CD4-positive, alpha-beta T cell treated with Interferon alpha-2 for 1 hour (primary cell): ENCODE measurements at regions not wholly inside any gene's neighbourhood (a gene's known extent, or its start where the extent isn't known, plus 50 kb on each side); places are given as distances from the start of the nearest gene placed in this dataset.

Experiments
- DNase-seq, 2 donors: peaks; one replicate each; pipeline ENCODE4 v3.0.0-alpha.2; 2020 to 2022

DNA sequence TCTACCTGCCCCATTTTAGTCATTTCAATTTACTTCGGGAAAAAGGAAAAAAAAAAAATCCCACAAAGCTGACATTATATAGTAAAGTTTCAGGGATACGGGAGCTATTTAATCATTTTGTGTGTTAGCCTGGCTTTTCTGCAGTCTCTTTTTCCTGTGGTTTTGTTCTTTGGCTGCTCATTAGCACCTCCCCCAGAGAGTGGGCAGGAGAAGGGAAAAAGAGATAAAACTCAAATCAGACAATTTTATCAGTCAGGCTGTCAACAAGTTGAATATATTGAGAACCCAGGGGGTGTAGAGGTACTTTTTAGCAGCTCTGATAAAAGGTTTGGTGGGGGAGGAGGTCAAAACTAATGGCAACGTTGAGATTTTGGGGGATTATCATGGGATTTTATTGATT is 559.0 kb upstream of the PSMD7 start:
- DNase-seq: no peak

DNA sequence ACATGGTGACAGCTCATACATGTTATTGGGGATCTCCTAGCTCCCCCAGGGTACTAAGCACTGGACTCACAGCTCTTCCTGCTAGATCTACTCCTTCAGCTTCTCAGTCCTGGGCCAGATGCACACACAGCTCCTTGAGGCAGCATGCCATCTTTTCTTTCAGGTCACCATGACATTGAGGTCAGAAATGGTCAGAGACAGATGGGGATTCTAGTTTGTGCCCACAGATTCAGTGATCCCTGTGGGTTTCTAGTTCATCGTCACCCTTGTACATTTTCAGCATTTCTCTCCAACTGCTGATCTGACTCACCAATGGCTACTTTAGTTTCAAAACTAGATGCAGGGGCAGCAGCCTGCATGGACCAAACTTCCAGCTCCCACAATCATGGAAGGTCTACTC is 560.7 kb upstream of the PSMD7 start:
- no peak for DNase-seq

GRCh38 chr16:73735018-73735417 is 561.6 kb upstream of the PSMD7 start:
- no peak for DNase-seq

DNA sequence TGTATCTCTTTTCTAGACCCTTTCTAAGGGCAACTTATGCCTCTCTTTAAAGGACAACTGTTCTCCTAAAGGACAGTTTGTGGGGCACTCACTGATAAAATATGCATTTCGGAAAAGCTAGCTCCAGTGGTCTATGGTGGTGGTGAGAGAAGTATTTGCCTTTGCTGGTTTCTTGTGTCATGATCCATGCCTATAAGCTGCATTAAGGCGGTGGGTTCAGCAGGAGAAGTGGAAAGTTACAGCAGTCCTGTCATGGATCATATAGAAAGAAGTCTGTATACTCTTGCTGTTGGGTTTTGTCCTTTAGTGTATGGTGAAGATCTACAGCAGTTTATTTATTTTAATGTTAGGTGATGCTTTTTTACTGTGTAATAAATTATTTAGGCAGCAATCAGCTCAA is 563.9 kb upstream of the PSMD7 start:
- no peak for DNase-seq

DNA sequence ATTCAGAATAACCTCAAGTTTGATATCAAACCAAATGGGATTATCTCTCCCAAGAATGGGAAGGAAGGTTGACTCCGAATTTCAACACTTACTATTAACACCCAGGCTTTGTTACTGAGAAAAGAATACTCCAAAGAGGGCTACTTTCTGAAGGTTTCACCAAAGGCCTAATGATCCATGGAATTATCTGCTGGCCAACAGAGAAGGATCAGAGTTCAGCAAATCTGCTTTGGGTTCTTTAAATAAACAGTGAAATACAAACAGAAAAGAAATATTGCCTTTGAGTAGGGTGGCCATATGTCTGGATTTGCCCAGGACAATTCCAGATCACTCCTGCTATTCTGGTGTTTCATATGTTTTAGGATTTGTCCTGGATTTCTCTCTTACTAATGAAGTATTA is 564.5 kb upstream of the PSMD7 start:
- no peak for DNase-seq

- DNase-seq: no peak
Measured at GRCh38 chr16:73730481-73731090, 566.0 kb upstream of the PSMD7 start.

- no peak for DNase-seq
Measured at GRCh38 chr16:73725156-73725555, 571.5 kb upstream of the PSMD7 start.

DNA sequence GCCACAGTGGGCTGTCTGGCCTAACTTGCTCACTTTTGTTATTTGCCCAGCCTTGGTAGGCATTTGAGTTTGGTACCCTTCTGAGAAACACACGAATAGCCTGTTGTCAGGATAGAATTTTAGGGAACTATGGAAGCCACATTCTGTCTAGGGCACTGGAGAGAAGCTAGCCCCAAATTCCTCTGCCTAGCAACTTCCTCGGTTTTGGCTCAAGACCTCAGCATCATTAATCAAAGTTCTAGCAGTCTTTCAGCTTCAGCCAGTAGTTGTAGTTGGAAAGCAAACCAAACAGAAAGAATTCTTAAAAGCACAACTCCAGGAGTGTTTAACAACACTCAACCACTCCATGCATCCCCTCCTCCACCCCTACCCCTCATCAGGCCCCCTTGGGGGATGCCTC is 572.1 kb upstream of the PSMD7 start:
- no peak for DNase-seq

GRCh38 chr16:73717266-73717974 is 579.2 kb upstream of the PSMD7 start:
- DNase-seq: no peak

- DNase-seq: no peak
Measured at GRCh38 chr16:73714976-73715375, 581.6 kb upstream of the PSMD7 start.

GRCh38 chr16:73713778-73714495 is 582.7 kb upstream of the PSMD7 start:
- no peak for DNase-seq

DNA sequence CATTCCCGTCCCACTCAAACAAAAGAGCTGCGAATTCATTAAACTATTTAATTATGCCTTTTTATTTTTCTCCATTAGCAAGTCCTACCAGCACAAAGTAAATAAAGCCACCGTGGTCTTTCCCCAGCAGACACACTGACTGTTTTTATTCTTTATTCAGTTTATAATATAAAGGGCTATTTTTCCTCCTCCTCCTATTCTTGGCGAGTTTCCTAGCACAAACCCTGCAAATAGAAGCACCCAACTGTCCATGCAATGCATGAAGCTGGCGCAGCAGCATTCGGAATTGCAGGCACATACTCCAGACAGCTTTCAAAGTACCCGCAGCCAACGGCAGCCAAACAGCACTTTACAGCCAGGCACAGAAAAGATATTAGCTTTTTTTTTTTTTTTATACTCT is 583.4 kb upstream of the PSMD7 start:
- no peak for DNase-seq

GRCh38 chr16:73711406-73712080 is 585.1 kb upstream of the PSMD7 start:
- DNase-seq: no peak

DNA sequence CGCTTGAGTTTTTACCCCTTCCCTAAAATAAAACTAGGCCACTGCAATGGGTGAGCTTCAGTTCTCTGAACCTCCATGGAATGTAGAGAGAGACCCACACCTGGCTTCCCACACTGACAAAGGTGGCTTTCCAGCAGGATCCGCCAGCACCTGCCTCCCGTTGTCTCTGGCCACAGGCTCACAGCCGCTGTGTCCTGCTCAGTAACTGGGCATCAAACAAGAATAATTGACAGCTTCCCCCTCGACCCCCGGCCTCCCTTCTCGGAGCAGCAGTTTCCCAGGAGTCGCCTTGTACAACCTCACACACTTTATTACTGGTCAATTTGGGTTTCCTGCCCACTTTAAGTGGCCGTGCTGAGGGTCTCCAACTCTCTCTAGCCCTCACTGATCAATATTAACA is 586.1 kb upstream of the PSMD7 start:
- no peak for DNase-seq

DNA sequence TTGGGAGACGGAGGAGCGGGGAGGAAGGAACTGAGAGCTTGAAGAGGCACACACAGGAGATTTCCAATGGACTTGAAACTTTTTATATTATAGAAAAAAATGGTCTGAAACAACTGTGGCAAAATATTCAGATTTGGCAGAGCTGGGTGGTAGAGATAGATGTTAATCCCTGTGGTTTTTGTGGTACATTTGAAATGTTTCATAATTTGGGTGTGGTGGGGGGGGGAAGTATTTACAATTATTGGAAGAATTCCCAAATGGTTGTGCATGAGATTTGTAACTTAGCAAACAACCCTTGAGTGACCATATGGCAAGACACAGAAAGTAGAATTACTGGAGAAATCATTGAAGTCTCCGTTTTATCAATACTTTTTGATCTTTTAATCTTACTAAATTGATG is 588.8 kb upstream of the PSMD7 start:
- DNase-seq: no peak

- no peak for DNase-seq
Measured at GRCh38 chr16:73703891-73704290, 592.7 kb upstream of the PSMD7 start.

- DNase-seq: no peak
Measured at GRCh38 chr16:73697336-73697735, 599.3 kb upstream of the PSMD7 start.

DNA sequence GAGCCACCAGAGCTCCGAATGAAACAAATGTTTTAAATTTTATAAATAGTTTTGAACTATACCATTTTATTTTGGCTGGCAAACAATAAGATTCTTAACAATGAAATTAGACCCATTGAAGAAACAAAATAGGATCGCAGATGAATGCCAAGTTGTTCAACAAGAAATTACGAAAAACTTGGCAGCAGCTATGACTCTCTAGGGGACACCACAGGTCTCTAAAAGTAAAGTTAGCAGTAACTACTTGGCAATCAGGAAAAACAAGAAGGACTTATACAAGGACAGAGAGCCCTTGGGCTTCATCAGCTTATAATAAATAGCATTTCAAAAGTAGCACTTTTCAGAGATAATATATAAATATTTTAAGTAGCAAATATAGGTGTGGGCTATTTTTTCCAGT is 603.8 kb upstream of the PSMD7 start:
- no peak for DNase-seq

DNA sequence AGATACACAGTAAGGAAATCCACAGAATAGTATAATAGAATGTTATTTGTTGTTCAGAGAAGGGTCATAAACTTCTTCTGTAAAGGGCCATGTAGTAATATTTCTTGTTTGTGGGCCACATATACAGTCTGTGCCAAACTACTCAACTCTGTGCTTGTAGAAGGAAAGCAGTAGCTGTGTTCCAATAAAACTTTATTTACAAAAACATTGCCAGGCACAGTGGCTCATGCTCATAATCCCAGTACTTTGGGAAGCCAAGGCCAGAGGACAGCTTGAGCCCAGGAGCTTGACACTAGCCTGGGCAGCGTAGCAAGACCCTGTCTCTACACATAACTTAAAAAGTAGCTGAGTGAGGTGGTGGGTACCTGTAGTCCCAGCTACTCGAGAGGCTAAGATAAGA is 612.8 kb upstream of the PSMD7 start:
- DNase-seq: no peak

DNA sequence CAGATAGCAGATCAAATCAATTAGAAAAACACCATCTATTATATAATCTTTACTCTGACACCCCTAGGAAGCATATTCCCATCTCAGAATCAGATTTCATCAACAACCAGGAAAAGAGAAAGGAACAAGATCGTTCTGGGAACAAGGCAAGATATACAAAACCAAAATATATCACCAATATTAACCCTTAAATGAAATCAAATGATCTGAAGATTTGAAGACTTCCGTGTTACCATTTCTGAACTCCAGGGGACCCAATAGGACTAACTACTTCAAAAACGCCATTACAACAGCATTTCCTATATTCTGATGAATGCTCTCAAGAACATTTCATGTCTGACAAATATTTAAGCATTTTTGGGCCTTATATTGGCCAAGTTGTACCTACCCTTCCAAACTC is 624.2 kb upstream of the ZFHX3 start:
- DNase-seq: no peak

GRCh38 chr16:73670836-73671820 is 623.2 kb upstream of the ZFHX3 start:
- no peak for DNase-seq

DNA sequence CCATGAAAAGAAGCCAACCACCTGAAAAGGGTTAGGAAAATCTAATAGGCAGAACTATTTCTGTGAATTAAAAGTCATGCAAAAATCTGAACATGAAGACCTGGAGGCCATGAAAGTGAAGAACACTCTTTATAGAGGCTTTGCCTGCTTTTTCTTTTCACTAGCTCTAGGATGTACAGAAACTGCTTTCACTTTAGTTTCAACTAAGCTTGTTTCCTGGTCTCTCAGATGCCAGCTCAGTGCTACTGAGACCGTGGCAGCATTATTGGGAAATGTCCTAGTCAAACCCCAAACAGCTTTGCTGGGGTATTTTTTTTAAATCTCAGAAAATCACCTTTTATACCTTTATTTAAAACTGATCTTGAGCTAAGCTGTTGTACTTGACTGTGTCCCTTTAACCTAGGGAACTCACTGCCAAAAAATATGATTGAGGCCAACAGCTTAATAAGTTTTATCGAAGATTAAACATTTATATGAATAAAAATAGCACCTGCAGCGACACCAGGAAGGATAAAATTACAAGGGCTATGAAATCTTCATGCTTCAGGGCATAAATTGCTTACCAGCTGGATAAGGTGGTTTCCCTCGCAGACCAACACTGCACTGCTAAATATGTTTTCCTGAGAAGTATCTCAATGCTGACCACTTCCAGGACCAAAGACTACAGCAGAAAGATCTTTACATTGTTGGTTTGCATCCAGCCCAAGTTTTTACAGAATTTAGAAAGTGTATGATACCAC is 621.8 kb upstream of the ZFHX3 start:
- no peak for DNase-seq
